Stromal cell of bone marrow (primary cell): ENCODE measurements at regions not wholly inside any gene's neighbourhood (a gene's known extent, or its start where the extent isn't known, plus 50 kb on each side); places are given as distances from the start of the nearest gene placed in this dataset.

Experiments
- DNase-seq: peaks from one replicate; pipeline ENCODE4 v3.0.0-alpha.2; 2012; ENCODE audit warnings: low read depth

DNA sequence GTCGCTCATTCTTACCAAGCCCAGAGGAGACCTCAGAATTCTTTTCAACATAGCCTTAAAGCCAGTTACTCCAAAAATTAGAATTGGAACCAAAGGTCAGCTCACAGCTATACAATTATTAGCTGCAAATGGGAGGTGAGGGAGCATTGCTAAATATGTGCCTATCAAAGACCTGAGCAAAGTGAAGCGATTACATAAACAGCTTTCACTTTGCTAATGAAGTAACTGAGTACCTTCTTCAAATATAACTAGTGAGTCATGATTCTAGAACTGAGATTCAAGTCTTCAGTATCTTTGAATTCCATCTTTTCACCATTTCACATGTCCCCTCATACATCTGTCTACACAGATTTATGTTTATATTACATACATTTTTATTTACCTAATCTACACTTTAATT is 122.6 kb downstream of the P2RY1 start:
- no peak for DNase-seq

DNA sequence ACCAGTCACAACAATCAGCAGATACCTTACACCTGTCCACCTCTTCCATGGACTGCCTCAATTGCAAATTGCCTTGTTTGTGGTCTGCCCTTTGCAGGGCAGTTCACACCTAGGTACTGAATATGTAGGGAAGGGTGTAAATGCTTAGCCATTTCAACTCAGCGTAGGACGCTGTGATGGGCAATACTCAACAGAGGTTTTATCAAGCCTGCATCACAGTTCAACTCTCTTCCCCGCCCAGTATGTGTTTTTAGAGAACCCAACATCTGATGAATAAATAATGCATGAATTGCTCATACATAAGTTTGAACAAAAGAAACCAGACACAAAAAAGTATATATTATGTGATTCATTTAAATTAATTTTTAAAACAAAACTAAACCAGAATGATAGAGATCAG is 124.4 kb downstream of the P2RY1 start:
- no peak for DNase-seq

DNA sequence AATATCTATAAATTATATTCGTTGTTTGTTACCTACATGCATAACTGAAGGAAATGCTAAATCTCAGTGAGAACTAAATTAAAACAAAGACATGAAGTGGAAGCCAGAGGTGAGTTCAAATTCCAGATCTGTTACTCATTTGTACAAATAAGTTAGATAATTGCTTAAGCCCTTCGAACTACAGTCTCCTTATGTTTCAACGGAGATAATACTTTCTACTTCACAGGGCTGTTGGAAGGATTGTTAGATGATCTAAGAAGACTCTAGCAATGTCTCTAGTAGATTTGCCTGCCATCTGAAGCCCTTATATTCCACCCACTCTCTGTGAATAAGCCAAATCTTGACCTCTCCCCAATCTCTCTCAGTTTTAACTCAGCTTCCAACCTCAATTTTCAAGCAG is 125.8 kb downstream of the P2RY1 start:
- DNase-seq, result no peak

DNA sequence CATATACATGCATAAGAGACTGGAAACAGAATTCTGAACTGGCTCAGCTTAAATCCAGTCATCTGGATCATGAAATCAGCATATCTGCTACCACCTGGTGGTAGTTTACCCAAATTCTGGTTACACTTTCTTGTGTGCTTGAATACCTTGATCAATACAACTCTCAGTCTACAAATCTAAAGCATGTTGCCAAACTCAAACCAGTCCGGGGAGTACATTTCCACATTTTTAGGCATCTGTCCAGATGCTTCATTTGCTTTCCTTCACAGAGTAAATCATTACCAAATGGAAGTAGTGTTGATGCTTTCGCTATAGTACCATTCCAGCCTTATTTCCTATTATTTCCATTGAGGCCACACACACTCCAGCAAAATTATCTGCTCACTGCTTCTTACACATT is 126.4 kb downstream of the P2RY1 start:
- DNase-seq, result no peak

DNA sequence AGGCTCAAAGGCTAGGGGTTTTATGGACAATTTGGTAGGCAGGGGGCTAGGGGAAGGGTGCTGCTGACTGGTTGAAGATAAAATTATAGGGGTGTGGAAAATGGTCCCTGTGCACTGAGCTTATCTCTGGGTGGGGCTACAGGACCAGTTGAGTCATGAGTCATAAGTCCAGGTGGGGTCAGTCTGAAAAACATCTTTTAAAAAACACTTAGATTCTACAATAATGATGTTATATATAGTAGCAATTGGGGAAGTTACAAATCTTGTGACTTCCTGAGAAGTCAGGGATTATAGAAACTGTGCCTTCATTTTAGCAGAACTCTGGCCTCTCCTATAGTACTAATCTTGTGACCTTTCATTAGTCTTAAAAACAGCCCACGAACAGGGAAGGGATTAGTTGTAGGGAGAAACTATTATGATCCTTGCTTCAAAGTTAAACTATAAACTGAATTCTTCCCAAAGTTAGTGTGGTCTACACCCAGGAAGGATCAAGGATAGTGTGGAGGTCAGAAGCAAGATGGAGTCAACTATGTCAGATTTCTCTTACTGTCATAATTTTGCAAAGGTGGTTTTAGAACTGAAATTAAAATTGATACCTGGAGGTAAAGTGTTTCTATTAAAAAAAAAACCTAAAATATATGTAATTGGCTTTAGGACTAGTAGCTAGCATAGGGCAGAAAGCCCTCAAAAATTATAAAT is 130.1 kb downstream of the P2RY1 start:
- DNase-seq, result no peak

DNA sequence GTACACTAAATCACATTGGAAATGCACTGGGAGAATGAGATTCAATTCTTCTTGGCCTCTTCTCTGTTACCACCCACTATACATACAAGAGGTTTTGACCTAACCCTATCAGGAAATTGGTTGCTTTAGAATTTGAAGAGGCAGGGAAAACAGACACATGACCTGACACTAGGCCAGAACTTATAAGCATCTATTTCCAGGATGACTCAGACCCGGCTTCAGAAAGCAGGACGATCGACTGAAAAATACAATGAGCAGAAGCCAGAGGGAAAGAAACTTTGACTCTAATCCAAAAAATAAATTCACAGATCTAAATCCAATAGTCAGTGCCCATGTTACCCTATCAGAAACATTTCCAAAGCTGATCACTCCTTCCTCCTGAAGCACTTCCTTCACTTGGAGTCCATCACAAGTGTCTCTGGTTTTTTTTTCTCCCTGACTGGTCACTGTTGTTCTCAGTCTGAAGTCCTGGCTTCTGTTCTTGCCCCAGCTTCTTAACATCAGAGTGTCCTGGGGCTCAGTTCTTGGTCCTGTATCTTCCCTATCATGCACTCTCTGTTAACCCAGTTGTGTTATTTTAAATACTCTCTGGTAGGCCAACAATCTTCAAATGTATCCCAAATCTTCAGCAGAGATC is 133.6 kb downstream of the P2RY1 start:
- DNase-seq, result peak; percentile 40

DNA sequence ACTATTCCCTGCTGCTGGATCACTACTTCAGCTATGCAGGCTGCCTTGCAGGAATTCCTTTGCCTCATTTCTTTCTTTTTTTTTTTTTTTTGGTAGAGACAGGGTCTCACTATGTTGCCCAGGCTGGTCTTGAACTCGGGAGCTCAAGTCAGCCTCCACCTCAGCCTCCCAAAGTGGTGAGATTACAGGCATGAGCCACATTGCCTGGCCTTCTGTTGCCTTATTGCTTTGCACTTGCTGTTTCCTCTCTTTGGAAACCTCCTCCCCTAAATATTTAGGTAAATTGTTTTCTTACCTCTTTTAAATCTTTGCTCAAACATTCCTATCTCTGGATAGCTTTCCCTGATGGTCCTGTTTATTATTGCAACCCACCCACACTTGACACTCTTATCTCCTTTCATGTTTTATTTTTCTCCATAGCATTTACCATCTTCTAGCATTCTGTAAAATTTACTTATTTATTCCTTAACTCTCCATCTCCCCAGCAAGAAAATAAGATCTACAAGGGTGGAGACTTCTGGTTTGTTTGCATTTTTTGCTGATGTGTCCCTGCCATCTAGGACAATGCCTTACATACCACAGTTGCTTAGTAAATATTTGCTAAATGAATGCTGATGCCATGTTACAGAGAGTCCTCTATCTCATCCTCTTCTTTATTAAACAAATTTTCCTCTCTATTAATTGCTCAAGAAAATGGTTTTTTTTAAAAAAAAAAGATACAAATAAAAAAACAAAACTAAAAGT is 134.8 kb downstream of the P2RY1 start:
- DNase-seq, result no peak

DNA sequence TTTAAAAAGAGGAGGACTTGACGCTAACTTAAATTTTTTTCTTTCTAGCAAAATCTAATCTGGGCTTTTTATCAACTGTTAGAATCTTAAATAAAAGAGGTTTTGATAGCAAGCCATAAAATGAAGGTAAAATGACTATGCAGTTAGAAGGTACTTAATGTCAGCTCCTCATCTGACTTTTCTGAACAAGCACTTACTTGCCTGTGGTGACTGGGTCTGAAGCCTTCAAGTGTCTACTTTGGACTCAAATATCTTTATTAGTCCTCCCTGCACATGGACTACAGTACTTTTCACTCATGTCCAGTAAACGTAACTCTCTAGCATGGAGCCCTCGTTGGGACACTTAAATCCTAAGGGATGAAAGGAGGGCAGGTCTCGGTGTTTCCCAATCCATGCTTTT is 135.9 kb downstream of the P2RY1 start:
- no peak for DNase-seq

DNA sequence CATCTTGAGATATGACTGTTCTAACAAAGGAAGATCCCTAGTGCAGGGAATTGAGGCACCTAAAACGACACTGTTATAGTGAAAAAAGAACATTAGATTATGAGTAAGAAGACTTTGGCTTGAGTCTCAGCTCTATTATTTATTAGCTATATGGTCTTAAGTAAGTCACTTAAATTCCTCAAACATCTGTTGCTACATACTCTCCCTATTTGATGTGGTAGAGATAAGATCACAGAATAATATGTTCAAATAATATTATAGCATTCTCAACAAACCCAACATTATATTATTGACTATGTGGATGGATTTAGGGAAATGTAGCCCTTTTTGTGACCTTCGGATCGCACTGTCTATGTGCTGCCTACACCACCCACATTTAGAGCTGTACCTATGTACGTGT is 136.9 kb downstream of the P2RY1 start:
- DNase-seq, result no peak

DNA sequence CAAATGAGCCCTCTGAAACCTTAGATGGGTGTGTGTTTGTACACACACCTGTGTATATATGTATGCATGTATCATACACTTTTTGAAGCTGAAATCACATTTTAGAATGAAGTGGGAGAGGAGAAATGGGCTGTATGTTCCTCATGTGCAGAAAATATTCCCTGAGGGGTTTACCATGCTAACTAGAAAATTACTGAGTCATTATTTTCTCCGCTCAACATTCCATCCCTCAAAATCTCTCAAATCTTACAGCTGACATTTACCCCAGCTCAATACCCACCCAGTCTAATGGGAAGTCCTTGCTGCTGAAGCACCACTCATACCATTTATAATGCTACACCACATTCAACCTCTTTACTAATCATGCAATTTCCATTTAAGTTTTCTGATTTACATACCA is 138.6 kb downstream of the P2RY1 start:
- DNase-seq, result no peak

DNA sequence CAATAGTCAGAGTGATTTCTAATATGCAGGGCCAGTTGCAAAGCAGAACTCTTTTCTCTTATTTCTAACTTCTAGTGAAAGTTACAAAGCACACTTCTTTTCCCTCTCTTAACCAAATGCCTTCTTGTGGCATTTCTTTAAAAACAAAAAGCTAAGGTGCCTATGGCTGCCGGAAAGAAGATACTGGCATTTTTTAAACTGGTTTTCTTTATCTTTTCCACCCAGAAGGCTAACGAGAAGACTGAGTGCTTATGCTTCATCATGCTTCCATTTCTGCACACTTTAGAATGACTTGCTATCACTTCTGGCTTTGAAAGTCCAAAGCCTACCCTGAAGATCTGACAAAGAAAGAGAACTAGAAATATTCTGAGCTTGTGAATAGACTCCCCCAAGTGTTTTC is 141.3 kb downstream of the P2RY1 start:
- no peak for DNase-seq

DNA sequence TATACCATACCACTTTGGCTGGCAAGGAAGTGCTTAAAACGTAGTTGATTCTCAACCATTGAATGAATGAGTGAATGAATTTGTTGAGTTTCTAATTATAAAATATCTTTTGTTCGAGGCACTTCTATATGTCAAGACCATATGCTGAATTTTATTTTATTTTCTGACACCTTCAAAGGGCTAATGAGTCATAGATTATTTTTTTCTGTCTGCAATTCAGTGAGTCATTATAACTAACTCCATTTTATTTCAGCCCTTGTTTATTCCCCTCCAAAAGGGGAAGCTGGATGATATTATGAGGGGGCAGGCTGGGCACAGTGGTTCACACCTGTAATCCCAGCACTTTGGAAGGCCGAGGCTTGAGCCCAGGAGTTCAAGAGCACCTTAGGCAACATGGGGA is 142.4 kb downstream of the P2RY1 start:
- DNase-seq, result no peak

DNA sequence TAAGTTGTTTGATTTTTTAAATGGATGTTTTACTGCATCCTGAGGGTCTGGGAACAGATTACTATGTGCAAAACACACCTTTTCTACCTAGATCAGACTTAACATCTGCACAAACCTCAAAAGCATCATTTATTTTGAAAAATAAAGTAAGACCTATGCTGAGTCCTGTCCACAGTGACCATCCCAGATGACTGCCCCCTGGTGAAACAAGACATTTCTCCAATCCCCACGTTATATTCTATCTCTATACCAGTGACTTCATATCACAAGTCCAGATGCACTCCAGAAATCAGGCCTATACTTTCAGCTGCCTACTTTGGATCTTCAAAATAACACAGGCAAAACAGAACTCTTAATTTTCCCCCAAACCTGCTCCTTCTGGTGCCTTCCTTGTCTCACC is 143.2 kb downstream of the P2RY1 start:
- DNase-seq, result no peak

DNA sequence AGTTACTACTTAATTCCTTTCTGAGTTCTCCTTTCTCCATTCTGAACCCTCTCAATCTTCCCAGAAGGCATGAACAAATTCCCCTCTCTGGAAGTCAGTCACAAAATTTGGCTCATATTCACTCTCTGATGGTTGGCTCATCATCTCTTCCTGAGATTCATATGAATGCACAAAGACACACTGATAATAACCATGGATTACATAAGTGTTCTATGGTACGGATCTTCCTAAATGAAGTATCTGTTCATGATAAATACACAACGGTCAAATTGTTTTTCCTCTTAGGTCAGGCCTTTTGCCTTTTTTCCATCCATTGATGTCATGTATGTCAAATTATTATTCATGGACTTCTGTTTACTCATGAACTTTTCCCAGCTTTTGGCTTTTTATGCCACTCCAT is 162.6 kb downstream of the P2RY1 start:
- DNase-seq, result no peak

DNA sequence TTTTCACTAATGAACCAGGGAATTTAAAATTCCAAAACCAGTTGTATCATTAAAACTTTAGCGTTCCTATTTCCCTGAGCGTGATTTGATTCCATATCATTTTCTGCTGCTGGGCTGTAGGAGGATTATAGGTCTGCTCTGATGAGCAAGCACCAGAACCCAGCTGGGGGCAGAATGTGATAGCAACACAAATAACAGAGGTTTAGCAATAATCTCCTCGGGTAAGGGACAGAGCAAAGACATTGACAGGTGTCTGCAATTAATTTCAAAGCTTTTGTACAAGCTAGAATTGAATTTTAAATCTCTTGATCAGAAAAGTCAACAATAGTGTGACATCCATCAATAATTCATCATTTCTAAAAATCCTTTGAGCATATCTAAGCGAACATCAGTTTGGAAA is 163.4 kb upstream of the RAP2B start:
- DNase-seq, result no peak

DNA sequence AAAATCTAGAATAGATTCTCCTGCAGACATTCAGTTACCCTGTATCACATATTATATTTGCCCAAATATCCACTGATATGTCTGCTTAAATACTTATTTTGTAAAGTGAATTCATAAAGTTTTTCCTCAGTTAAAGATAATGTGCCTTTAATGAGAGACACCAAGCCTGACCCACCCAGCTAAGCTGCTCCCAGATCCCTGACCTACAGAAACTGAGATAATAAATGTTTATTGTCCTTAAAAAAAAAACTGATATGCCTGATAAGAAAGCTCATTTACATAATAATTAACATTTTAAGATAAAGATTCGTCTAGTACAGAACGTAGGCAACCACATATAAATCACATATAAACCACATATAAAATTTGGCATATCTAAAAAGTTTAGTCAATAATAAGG is 161.7 kb upstream of the RAP2B start:
- no peak for DNase-seq

DNA sequence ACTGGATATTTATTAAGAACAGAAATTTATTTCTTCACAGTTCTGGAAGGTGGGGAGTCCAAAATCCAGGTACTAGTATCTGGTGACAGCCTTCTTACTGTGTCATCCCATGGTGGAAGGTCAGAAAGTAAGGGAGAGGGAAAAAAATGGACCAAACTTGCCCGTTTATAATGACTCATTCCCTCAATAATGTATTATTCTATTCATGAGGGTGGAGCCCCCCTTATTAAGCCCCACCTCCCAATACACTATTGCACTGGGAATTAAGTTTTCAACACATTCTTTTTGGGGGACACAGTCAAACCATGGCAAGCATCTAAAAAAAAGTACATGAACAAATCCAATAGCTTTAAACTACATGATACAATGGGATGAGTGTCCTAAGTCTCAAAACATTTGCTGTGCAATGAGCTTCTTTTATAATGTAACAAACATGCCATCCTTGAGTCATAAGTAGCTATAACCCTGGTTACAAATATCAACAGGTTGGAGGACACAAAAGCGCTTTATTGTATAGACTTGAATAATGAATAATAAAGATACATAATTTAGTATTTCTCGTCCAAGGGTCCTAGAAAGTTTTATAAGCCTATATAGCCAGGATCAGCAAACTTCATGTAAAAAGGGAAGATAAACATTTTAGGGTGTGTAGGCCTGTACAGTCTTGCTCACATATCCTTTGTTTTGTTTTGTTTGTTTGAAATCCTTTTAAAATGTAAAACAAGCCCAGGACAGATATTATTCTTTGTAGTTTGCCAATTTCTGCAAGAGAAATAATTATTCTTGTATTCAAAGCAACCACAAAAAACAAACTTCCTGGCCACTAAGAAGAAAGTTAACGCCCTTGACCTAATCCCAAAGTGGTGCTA is 160.6 kb upstream of the RAP2B start:
- no peak for DNase-seq

DNA sequence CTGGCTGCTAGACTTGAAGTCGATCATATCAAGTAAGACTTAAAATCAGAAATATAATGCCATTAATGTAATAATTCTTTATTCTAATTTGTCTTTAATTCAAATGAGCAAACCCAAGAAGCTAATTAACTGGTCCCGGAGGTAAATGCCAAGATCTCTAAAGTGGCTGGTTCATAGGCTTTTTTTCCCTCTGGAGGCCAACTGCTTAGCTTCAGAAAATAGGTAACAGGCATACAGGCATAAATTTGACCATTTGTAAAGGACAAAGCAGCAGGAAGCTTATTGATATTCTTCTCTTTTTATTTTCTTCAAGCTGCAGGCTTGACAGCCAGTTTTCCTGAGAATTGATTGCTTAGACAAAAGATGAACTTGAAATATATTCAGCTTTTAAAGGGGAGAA is 158.6 kb upstream of the RAP2B start:
- no peak for DNase-seq

DNA sequence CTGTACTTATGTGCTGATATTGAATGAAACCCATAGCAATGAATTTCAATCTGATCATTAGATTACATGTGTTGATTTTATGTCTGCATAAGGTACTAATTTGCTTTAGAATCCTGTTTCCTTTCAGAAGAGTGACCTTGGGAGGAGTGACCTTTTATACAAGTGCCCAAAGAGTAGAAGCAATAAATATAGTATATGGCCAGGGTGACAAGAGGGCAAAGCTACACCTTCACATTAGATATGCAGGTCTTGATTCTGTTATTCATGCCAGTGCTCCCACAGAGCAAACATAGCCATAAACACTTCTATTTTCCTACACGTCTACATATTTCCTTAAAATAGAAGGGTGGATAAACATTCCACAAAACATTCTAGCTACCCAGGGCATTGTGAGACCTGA is 158.2 kb upstream of the RAP2B start:
- DNase-seq, result no peak

DNA sequence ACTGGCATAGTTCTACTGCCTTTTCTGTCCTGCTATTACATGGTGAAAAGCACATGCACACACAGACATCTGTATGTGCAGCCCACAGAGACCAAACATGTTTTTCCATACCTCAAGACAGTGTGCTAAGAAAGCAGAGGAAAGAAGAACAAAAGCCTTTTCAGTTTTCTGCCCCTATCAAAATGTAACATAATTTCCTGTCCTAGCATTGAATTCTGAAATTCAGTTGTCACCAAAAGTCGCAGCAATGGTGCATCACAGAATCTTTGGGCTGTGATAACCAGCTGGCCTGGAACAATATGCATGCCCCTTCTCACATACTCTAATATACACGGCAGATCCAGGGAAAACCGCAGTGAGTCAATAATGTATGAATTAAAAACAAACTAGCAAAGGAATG is 153.8 kb upstream of the RAP2B start:
- no peak for DNase-seq

DNA sequence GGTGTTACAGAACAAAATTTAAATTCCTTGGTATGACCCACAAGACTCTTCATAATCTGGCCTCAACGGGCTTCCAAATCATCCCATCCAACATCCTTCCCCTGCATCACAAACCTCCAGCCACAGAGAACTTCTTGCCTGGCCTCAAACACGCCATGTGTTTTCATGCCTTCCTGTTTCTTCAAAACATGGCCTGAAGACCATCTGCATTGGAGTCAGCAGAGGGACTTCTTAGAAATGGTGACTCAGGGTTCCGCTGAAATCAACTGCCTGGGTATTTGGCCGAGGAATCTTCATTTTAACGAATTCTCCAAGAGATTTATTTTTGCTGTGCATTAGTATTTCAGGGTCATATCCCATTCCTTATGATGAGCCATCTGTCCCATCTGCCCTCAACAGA is 138.1 kb upstream of the RAP2B start:
- DNase-seq, result no peak

DNA sequence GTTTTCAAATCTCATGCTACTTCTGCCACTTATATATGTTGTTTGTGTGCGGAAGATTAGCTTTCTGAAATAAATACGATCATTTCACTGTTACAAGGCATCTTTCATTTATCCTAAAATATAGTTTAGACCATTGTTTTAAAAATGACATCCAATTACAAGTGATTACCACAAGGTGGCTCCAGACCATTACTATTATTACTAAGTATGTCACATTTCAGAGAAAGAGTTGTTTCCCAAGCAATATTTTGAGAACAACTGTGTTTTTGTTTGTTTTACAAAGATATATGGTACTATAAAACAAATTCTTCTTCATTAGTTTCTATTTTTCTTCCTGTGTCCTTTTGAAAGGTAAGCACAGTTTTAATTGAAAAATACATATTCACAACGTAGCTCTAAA is 136.0 kb upstream of the RAP2B start:
- peak; percentile 22 for DNase-seq

DNA sequence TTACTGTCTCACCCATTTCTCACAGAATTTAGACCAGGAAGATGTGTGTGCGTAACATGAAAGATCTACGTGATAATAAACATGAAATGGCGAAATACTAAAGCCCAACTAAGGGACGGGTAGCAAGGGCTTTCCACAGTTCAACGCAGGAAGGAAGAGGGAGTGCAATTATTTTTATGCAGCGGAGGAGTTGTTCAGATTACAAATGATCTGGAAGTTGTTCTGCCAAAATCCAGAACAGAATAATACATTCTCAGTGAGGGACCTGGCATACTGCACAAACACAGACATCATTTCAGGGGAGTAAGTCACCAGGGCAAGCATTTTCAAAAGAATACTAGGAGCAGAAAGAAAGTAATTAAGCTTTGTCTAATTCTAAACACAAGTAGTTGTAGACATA is 133.6 kb upstream of the RAP2B start:
- DNase-seq, result no peak
